Caco-2 (cell line): ENCODE measurements at regions not wholly inside any gene's neighbourhood (a gene's known extent, or its start where the extent isn't known, plus 50 kb on each side); places are given as distances from the start of the nearest gene placed in this dataset.
"Not testable (repeated sequence)": the region's sequence is repeated elsewhere in the genome, so short reads cannot be mapped to it uniquely, and the experiment has no call there.

ENCODE experiments used
- BruUV-seq: library from RNA; stranded (reverse); fragments of 400-500 nt; replicated peaks from 2 replicates; lab custom pipeline; 2021; lab: Mats Ljungman, UMichigan
- CTCF ChIA-PET: fragments of 300-600 bp; sonication (Branson Sonifier 250); formaldehyde crosslinking; loops from one replicate; lab custom pipeline; 2022; ENCODE audit warnings: antibody characterized with exemption; lab: Charles Lee
- POLR2A ChIA-PET: fragments of 300-600 bp; sonication (Branson Sonifier 250); formaldehyde crosslinking; loops from one replicate; lab custom pipeline; 2022; ENCODE audit warnings: antibody characterized with exemption; lab: Charles Lee
- DNase-seq, 2 experiments: peaks; one replicate each; pipeline versions ENCODE4 v3.0.0 to v3.0.0-alpha.2; 2020 to 2022
- H3K27me3 ChIP-seq: replicated peaks from 2 replicates; pipeline ENCODE4 v1.6.0; 2011; ENCODE audit warnings: low read length; ENCODE audit not compliant: control insufficient read depth, insufficient read depth
- H3K36me3 ChIP-seq: 2 replicates; pipeline ENCODE4 v1.5.1; 2011; ENCODE audit warnings: low read length; ENCODE audit not compliant: control insufficient read depth, insufficient read depth
- H3K4me1 ChIP-seq: fragments of 250-450 bp; sonication (Bioruptor Pico); 2 replicates; pipeline ENCODE4 v1.5.1; 2020; ENCODE audit warnings: mild to moderate bottlenecking
- H3K4me3 ChIP-seq: 2 replicates; pipeline ENCODE4 v1.5.1; 2011; ENCODE audit warnings: low read depth, mild to moderate bottlenecking, control low read depth, low read length
- H3K9me3 ChIP-seq: fragments of 250-450 bp; sonication (Bioruptor Pico); 2 replicates; pipeline ENCODE4 v1.5.1; 2020; ENCODE audit warnings: mild to moderate bottlenecking, moderate library complexity
- H3K27ac Mint-ChIP-seq: one replicate; pipeline ENCODE4 v1.8.0; 2022; ENCODE audit warnings: mixed read lengths; ENCODE audit not compliant: unreplicated experiment
- H3K27me3 Mint-ChIP-seq: one replicate; pipeline ENCODE4 v1.8.0; 2022; ENCODE audit warnings: mixed read lengths; ENCODE audit not compliant: insufficient read depth, unreplicated experiment
- H3K36me3 Mint-ChIP-seq: one replicate; pipeline ENCODE4 v1.8.0; 2022; ENCODE audit warnings: mild to moderate bottlenecking, mixed read lengths; ENCODE audit not compliant: insufficient read depth, unreplicated experiment
- H3K4me1 Mint-ChIP-seq: one replicate; pipeline ENCODE4 v1.8.0; 2022; ENCODE audit warnings: low read depth, mixed read lengths; ENCODE audit not compliant: unreplicated experiment
- H3K4me3 Mint-ChIP-seq: one replicate; pipeline ENCODE4 v1.8.0; 2022; ENCODE audit warnings: mild to moderate bottlenecking, moderate library complexity, mixed read lengths; ENCODE audit not compliant: unreplicated experiment
- H3K9me3 Mint-ChIP-seq: one replicate; pipeline ENCODE4 v1.8.0; 2022; ENCODE audit warnings: mixed read lengths; ENCODE audit not compliant: unreplicated experiment
- CTCF ChIP-seq, 2 experiments: fragments of 200-600 bp in 1 of 2; IDR thresholded peaks; 1 replicate in 1 of 2; 2 replicates in 1 of 2; pipeline versions ENCODE4 v1.5.1 to v1.8.0; 2011 to 2022; ENCODE audit warnings: antibody characterized with exemption in 1 of 2, control low read depth in 1 of 2, inconsistent platforms in 1 of 2, low read depth in 1 of 2, low read length in 1 of 2, mild to moderate bottlenecking in 1 of 2, moderate library complexity in 1 of 2; ENCODE audit not compliant: insufficient read depth in 1 of 2, severe bottlenecking in 1 of 2, unreplicated experiment in 1 of 2
- intact Hi-C: fragments of 100-400 bp; cut with micrococcal nuclease; formaldehyde crosslinking; loops from one replicate; pipeline ENCODE4 v1.10.0; 2022; ENCODE audit not compliant: unreplicated experiment

DNA sequence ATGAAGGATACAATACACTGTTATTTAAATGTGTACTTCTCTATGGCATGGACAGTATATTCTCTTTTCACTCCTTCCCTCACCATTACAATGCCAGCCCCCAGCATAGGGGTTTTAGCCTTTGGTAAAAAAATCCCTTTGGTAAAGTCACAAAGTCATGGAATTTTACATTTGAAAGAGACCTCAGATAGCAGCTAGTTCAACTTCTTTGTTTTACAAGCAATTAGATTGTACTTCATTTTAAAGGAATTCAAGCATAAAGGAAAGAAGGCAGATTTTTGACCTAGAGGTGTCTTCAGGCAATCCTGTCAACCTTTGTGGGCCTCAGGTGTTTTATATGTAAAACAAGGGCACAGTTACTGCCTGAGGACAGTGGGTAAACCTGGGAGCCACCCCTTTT, 1188.4 kb upstream of the AUTS2 start:
- Histone ChIP-seq H3K36me3 (no peaks in the 10 kb centered on the region), H3K27me3 (no peaks in the 10 kb centered on the region), H3K9me3 (no peaks in the 10 kb centered on the region), H3K4me1 (no peaks in the 10 kb centered on the region), H3K4me3 (no peak overlapping the region)
- H3K27me3 Mint-ChIP-seq, result no peaks in the 10 kb centered on the region
- H3K27ac Mint-ChIP-seq, result no peak overlapping the region
- peaks cover 34% of the 10 kb centered on the region for H3K9me3 Mint-ChIP-seq
- no peak overlapping the region for H3K4me3 Mint-ChIP-seq
- no peaks in the 10 kb centered on the region for H3K4me1 Mint-ChIP-seq
- ChIA-PET CTCF (no interaction called here), POLR2A (no interaction called here)
- no peak for DNase-seq
- H3K36me3 Mint-ChIP-seq, result no peaks in the 10 kb centered on the region
- BruUV-seq, result no TSS peak
- no peak for TF ChIP-seq CTCF (IDR thresholded peaks at IDR 0.05; ENCODE audit: insufficient read depth in 1 of 2, low read depth in 1 of 2, low read length in 1 of 2, severe bottlenecking in 1 of 2, unreplicated experiment in 1 of 2)
- intact Hi-C loops, result no loop called here

DNA sequence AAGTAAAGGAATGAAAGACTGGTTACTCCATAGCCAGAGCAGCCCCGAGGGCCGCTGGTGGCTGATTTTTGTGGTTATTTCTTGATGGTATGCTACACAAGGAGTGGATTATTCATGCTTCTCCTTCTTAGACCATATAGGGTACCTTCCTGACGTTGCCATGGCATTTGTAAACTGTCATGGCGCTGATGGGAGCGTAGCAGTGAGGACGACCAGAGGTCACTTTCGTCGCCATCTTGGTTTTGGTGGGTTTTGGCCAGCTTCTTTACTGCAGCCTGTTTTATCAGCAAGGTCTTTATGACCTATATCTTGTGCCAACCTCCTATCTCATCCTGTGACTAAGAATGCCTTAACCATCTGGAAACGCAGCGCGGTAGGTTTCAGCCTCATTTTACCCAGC, 1187.6 kb upstream of the AUTS2 start:
- CTCF ChIA-PET, intact Hi-C loops, H3K27me3 ChIP-seq, H3K4me3 ChIP-seq, H3K27me3 Mint-ChIP-seq, H3K4me1 Mint-ChIP-seq, DNase-seq, H3K36me3 ChIP-seq, BruUV-seq, H3K36me3 Mint-ChIP-seq, H3K9me3 ChIP-seq, H3K4me1 ChIP-seq, H3K27ac Mint-ChIP-seq, POLR2A ChIA-PET, H3K4me3 Mint-ChIP-seq: not testable (repeated sequence)
- H3K9me3 Mint-ChIP-seq, result peaks cover 34% of the 10 kb centered on the region

DNA sequence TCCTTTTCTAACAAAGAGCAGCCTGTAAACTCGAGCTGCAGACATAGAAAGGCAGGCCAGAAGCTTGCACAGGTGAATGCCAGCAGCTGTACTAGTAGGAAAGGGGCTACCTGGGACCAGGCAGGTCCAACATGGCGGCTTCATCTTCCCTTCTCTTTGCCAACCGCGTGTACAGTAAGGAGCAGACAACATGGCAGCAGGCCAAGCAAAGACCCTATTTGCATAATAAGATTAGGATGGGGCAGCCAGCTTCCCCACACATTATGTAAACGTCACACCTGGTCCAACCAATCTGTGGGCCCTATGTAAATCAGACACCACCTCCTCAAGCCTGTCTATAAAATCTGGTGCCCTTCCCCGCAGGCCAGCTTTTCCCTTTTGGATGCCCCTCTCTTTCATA, 1186.5 kb upstream of the AUTS2 start:
- Mint-ChIP-seq H3K36me3 (no peaks in the 10 kb centered on the region), H3K27ac (no peak overlapping the region), H3K27me3 (no peaks in the 10 kb centered on the region), H3K4me3 (no peak overlapping the region), H3K4me1 (no peaks in the 10 kb centered on the region), H3K9me3 (peaks cover 33% of the 10 kb centered on the region)
- no TSS peak for BruUV-seq
- H3K4me3 ChIP-seq, result no peak overlapping the region
- intact Hi-C loops, result no loop called here
- no peak for TF ChIP-seq CTCF (IDR thresholded peaks at IDR 0.05; ENCODE audit: insufficient read depth in 1 of 2, low read depth in 1 of 2, low read length in 1 of 2, severe bottlenecking in 1 of 2, unreplicated experiment in 1 of 2)
- ChIA-PET POLR2A (no interaction called here), CTCF (no interaction called here)
- no peak for DNase-seq
- no peaks in the 10 kb centered on the region for H3K36me3 ChIP-seq
- H3K27me3 ChIP-seq, result no peaks in the 10 kb centered on the region
- no peaks in the 10 kb centered on the region for H3K9me3 ChIP-seq
- H3K4me1 ChIP-seq, result no peaks in the 10 kb centered on the region
